Fibroblast of skin of back (primary cell): ENCODE measurements at regions not wholly inside any gene's neighbourhood (a gene's known extent, or its start where the extent isn't known, plus 50 kb on each side); places are given as distances from the start of the nearest gene placed in this dataset.

Experiments used
- DNase-seq: peaks from one replicate; pipeline ENCODE4 v3.0.0-alpha.2; 2013

- peak; percentile 9 for DNase-seq
Measured at GRCh38 chr2:8580316-8581233, 101.3 kb upstream of the ID2 start.

GRCh38 chr2:8581234-8581561 lies 100.7 kb upstream of the ID2 start:
- DNase-seq: no peak

- no peak for DNase-seq
Measured at GRCh38 chr2:8581601-8582041, 100.2 kb upstream of the ID2 start.

- no peak for DNase-seq
Measured at GRCh38 chr2:8582191-8582590, 99.7 kb upstream of the ID2 start.

- DNase-seq: no peak
Measured at GRCh38 chr2:8582651-8583399, 99.0 kb upstream of the ID2 start.

- peak; percentile 62 for DNase-seq
Measured at GRCh38 chr2:8583400-8584173, 98.3 kb upstream of the ID2 start.

GRCh38 chr2:8584174-8585066 lies 97.4 kb upstream of the ID2 start:
- DNase-seq: no peak

GRCh38 chr2:8586457-8587051 lies 95.3 kb upstream of the ID2 start:
- no peak for DNase-seq

GRCh38 chr2:8587251-8587791 lies 94.5 kb upstream of the ID2 start:
- no peak for DNase-seq

- DNase-seq: no peak
Measured at GRCh38 chr2:8587920-8588830, 93.7 kb upstream of the ID2 start.

GRCh38 chr2:8588831-8589191 lies 93.0 kb upstream of the ID2 start:
- DNase-seq: no peak

- no peak for DNase-seq
Measured at GRCh38 chr2:8589721-8590120, 92.1 kb upstream of the ID2 start.

- no peak for DNase-seq
Measured at GRCh38 chr2:8590938-8591337, 90.9 kb upstream of the ID2 start.

GRCh38 chr2:8592736-8593135 lies 89.1 kb upstream of the ID2 start:
- no peak for DNase-seq

- no peak for DNase-seq
Measured at GRCh38 chr2:8593243-8593642, 88.6 kb upstream of the ID2 start.

GRCh38 chr2:8594731-8595427 lies 87.0 kb upstream of the ID2 start:
- no peak for DNase-seq

- no peak for DNase-seq
Measured at GRCh38 chr2:8595428-8595805, 86.4 kb upstream of the ID2 start.

- no peak for DNase-seq
Measured at GRCh38 chr2:8595811-8596600, 85.8 kb upstream of the ID2 start.

GRCh38 chr2:8597094-8597493 lies 84.8 kb upstream of the ID2 start:
- no peak for DNase-seq
